MCF 10A (cell line): ENCODE measurements at regions not wholly inside any gene's neighbourhood (a gene's known extent, or its start where the extent isn't known, plus 50 kb on each side); places are given as distances from the start of the nearest gene placed in this dataset.
A peak's percentile ranks its signal among the peaks of the same experiment; 100 is the strongest.

Source experiments
- BruUV-seq: library from RNA; stranded (reverse); fragments of 400-500 nt; replicated peaks from 2 replicates; lab custom pipeline; 2021; lab: Mats Ljungman, UMichigan
- CTCF ChIA-PET: fragments of 300-600 bp; sonication (Branson Sonifier 250); formaldehyde crosslinking; extraction: SDS; loops from one replicate; lab custom pipeline; 2021; ENCODE audit warnings: antibody characterized with exemption, inconsistent platforms; lab: Yijun Ruan, JAX
- POLR2A ChIA-PET: fragments of 300-600, 350-650 bp; sonication (Branson Sonifier 250); formaldehyde crosslinking; extraction: SDS; loops from one replicate; lab custom pipeline; 2020; ENCODE audit warnings: antibody characterized with exemption, inconsistent platforms; lab: Yijun Ruan, JAX
- DNase-seq: peaks from one replicate; pipeline ENCODE4 v3.0.0-alpha.2; 2018; ENCODE audit not compliant: unreplicated experiment
- H3K27ac Mint-ChIP-seq: one replicate; pipeline ENCODE4 v1.8.0; 2022; ENCODE audit warnings: mild to moderate bottlenecking, low read depth, mixed read lengths; ENCODE audit not compliant: unreplicated experiment
- H3K27me3 Mint-ChIP-seq: one replicate; pipeline ENCODE4 v1.8.0; 2022; ENCODE audit warnings: mixed read lengths; ENCODE audit not compliant: insufficient read depth, unreplicated experiment
- H3K36me3 Mint-ChIP-seq: one replicate; pipeline ENCODE4 v1.8.0; 2022; ENCODE audit warnings: mild to moderate bottlenecking, moderate library complexity, mixed read lengths; ENCODE audit not compliant: insufficient read depth, unreplicated experiment
- H3K4me1 Mint-ChIP-seq: one replicate; pipeline ENCODE4 v1.8.0; 2022; ENCODE audit warnings: mixed read lengths; ENCODE audit not compliant: insufficient read depth, unreplicated experiment
- H3K4me3 Mint-ChIP-seq: one replicate; pipeline ENCODE4 v1.8.0; 2022; ENCODE audit warnings: mild to moderate bottlenecking, moderate library complexity, mixed read lengths; ENCODE audit not compliant: unreplicated experiment
- H3K9me3 Mint-ChIP-seq: one replicate; pipeline ENCODE4 v1.8.0; 2022; ENCODE audit warnings: mixed read lengths; ENCODE audit not compliant: unreplicated experiment
- intact Hi-C: fragments of 100-400 bp; cut with micrococcal nuclease; formaldehyde crosslinking; loops from 2 replicates; pipeline ENCODE4 v1.14.1; 2022
- TF ChIP-seq, protein P1 (sequence below): fragments of 200-600 bp; IDR thresholded peaks from one replicate; pipeline ENCODE4 v1.8.0; 2022; ENCODE audit warnings: antibody characterized with exemption, mild to moderate bottlenecking; ENCODE audit not compliant: unreplicated experiment

DNA sequence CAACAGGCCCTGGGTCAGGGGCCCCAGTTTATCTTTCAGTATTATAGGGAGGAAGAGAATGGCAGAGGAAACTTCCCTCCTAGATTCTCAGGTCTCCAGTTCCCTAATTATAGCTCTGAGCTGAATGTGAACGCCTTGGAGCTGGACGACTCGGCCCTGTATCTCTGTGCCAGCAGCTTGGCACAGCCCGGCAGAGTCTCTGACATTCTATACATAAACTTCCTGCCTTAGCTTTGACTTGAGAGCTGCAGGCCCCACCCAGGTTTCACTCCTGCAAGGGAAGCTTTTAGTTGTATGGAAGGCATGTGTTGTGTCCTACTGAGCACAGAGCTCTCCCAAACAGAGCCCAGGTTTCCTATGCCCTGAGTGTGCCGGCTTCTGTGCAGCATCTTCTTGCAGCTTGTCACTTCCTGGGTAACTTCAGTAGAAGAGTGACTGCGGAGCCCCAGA, 205.6 kb upstream of the PRSS58 start:
- no TSS peak for BruUV-seq
- CTCF ChIA-PET, result interaction anchor here (0.6 to 18.1 kb wide), 20 partner anchors 8 to 1013 kb away, joined by 3 to 345 read pairs (median 3); no protein-coding TSS in a partner anchor
- H3K4me1 Mint-ChIP-seq, result peaks cover 10% of the 10 kb centered on the region

DNA sequence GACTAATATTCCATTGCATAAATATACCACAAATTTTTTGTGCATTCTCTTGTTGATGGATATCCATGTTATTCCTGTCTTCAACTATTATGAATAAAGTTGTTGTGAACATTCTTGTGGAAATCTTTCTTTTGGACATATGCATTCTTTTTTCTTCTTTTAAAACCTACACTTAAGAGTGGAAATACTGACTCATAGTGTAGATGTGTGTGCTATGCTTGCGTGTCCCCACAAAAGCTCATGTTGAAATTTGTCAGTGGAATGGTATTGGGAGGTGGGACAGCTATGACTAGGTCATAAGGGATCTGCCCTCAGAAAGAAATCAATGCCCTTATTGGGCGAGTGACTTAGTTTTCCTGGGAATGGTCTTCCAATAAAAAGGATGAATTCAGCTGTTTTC, 203.6 kb upstream of the PRSS58 start:
- BruUV-seq, result no TSS peak
- DNase-seq, result peak; percentile 26
- peaks cover 10% of the 10 kb centered on the region for H3K4me1 Mint-ChIP-seq
- H3K9me3 Mint-ChIP-seq, result no peaks in the 10 kb centered on the region
- intact Hi-C loops, result loop anchor here (1.0 kb wide), 1 partner anchor 36 kb away; no protein-coding TSS in a partner anchor
- H3K36me3 Mint-ChIP-seq, result no peaks in the 10 kb centered on the region
- ChIA-PET CTCF (interaction anchor here (0.6 to 18.1 kb wide), 16 partner anchors 17 to 471 kb away, joined by 3 to 345 read pairs (median 6); no protein-coding TSS in a partner anchor), POLR2A (interaction anchor here (2.0 kb wide), 1 partner anchor 17 kb away, joined by 7 read pairs; no protein-coding TSS in a partner anchor)
- no peak overlapping the region for H3K4me3 Mint-ChIP-seq
- H3K27ac Mint-ChIP-seq, result no peak overlapping the region
- TF ChIP-seq, protein P1, sequence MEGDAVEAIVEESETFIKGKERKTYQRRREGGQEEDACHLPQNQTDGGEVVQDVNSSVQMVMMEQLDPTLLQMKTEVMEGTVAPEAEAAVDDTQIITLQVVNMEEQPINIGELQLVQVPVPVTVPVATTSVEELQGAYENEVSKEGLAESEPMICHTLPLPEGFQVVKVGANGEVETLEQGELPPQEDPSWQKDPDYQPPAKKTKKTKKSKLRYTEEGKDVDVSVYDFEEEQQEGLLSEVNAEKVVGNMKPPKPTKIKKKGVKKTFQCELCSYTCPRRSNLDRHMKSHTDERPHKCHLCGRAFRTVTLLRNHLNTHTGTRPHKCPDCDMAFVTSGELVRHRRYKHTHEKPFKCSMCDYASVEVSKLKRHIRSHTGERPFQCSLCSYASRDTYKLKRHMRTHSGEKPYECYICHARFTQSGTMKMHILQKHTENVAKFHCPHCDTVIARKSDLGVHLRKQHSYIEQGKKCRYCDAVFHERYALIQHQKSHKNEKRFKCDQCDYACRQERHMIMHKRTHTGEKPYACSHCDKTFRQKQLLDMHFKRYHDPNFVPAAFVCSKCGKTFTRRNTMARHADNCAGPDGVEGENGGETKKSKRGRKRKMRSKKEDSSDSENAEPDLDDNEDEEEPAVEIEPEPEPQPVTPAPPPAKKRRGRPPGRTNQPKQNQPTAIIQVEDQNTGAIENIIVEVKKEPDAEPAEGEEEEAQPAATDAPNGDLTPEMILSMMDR, result no peak
- H3K27me3 Mint-ChIP-seq, result peaks cover 40% of the 10 kb centered on the region

More for the DNA sequence above, 205.6 kb upstream of the PRSS58 start:
- H3K36me3 Mint-ChIP-seq, result no peaks in the 10 kb centered on the region
- TF ChIP-seq, protein P1, result no peak
- no peak for DNase-seq
- POLR2A ChIA-PET, result interaction anchor here (0.9 kb wide), 1 partner anchor 14 kb away, joined by 3 read pairs; no protein-coding TSS in a partner anchor
- H3K4me3 Mint-ChIP-seq, result no peak overlapping the region
- no peaks in the 10 kb centered on the region for H3K9me3 Mint-ChIP-seq
- peaks cover 32% of the 10 kb centered on the region for H3K27me3 Mint-ChIP-seq
- intact Hi-C loops, result no loop called here
- H3K27ac Mint-ChIP-seq, result no peak overlapping the region

DNA sequence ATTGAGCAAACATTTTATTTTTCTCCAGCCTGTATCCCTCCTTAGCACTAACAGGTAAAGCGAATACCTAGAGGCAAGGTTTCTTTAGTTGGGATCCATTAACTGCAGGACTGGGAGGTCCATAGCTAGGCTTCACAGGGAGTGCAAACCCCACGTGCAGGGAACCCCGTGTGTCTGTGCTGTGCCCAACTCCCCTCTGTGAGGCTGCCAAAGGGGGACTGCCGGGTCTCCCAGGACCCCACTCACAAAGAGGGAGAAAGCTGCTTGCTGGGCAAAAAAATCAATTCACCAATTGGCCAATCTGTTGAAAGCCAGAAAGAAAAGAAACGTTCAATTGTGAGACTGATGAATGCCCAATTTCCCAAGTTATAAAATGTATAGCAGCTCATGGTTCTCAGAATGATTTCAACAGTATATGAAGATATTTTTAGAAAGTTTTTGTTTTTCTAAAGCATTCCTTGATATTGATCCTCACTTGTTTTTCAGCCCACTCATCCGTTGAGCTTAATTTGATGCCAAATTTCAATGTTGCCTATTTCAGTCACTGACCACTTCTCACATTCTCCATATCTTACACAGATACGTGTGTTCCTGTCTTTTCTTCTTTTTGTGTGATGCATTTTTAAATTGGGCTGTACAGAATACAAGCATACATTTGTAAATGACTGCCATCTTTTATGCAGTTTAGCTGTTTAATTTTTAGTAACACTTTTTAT, 202.7 kb upstream of the PRSS58 start:
- peaks cover 10% of the 10 kb centered on the region for H3K4me1 Mint-ChIP-seq
- BruUV-seq, result no TSS peak
- H3K9me3 Mint-ChIP-seq, result no peaks in the 10 kb centered on the region
- ChIA-PET CTCF (interaction anchor here (0.5 to 18.1 kb wide), 24 partner anchors 17 to 379 kb away, joined by 3 to 345 read pairs (median 6); no protein-coding TSS in a partner anchor), POLR2A (interaction anchor here (2.0 kb wide), 1 partner anchor 18 kb away, joined by 7 read pairs; no protein-coding TSS in a partner anchor)
- no peak for DNase-seq
- H3K36me3 Mint-ChIP-seq, result no peaks in the 10 kb centered on the region
- H3K27me3 Mint-ChIP-seq, result peaks cover 42% of the 10 kb centered on the region
- H3K4me3 Mint-ChIP-seq, result no peak overlapping the region
- H3K27ac Mint-ChIP-seq, result no peak overlapping the region
- intact Hi-C loops, result loop anchor here (1.0 kb wide), 1 partner anchor 37 kb away; no protein-coding TSS in a partner anchor
- TF ChIP-seq, protein P1, result no peak

DNA sequence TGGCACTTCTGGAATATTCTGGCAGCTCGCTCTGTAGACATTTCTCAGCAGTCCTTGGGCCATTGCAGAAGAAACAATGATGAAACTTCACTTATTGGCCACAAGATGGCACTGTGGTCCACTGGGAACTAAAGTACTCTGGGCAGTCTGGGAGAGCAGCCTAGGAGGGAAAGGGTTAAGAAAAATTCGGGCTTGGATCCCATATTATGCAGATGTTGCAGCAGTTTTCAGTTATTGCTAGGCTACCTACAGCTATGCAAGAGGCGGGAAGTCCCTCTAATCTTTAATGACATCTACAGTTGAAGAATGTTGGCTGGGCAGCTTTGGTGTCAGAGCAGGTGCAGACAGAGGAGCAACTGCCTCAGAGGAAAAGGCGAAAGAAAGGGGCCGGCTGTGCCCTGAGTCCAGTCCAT, 201.7 kb upstream of the PRSS58 start:
- ChIA-PET CTCF (interaction anchor here (0.6 to 18.1 kb wide), 46 partner anchors 8 to 492 kb away, joined by 3 to 345 read pairs (median 5); no protein-coding TSS in a partner anchor), POLR2A (interaction anchor here (2.0 kb wide), 1 partner anchor 19 kb away, joined by 7 read pairs; no protein-coding TSS in a partner anchor)
- H3K27ac Mint-ChIP-seq, result no peak overlapping the region
- H3K36me3 Mint-ChIP-seq, result no peaks in the 10 kb centered on the region
- no peak overlapping the region for H3K4me3 Mint-ChIP-seq
- no peaks in the 10 kb centered on the region for H3K9me3 Mint-ChIP-seq
- peak; percentile 82 for DNase-seq
- H3K4me1 Mint-ChIP-seq, result peaks cover 10% of the 10 kb centered on the region
- no TSS peak for BruUV-seq
- peaks cover 42% of the 10 kb centered on the region for H3K27me3 Mint-ChIP-seq
- TF ChIP-seq, protein P1, result peak; percentile 65
- intact Hi-C loops, result loop anchor here (1.0 kb wide), 2 partner anchors 18 to 24 kb away; no protein-coding TSS in a partner anchor
